GM10266 (cell line): ENCODE measurements at regions not wholly inside any gene's neighbourhood (a gene's known extent, or its start where the extent isn't known, plus 50 kb on each side); places are given as distances from the start of the nearest gene placed in this dataset.

Experiments
- DNase-seq: peaks from one replicate; pipeline ENCODE4 v3.0.0; 2012; ENCODE audit errors: extremely low spot score
- CTCF ChIP-seq: IDR thresholded peaks from 2 replicates; pipeline ENCODE4 v1.5.1; 2012; ENCODE audit warnings: mild to moderate bottlenecking, low read depth; ENCODE audit not compliant: control insufficient read depth, insufficient read depth; ENCODE audit errors: missing control alignments

GRCh38 chr10:59018977-59019376, 157.5 kb upstream of the PHYHIPL start:
- no peak for TF ChIP-seq CTCF
- DNase-seq: no peak

GRCh38 chr10:59019603-59020002, 156.8 kb upstream of the PHYHIPL start:
- no peak for DNase-seq
- no peak for TF ChIP-seq CTCF

GRCh38 chr10:59020502-59020901, 155.9 kb upstream of the PHYHIPL start:
- TF ChIP-seq CTCF: no peak
- DNase-seq: no peak

DNA sequence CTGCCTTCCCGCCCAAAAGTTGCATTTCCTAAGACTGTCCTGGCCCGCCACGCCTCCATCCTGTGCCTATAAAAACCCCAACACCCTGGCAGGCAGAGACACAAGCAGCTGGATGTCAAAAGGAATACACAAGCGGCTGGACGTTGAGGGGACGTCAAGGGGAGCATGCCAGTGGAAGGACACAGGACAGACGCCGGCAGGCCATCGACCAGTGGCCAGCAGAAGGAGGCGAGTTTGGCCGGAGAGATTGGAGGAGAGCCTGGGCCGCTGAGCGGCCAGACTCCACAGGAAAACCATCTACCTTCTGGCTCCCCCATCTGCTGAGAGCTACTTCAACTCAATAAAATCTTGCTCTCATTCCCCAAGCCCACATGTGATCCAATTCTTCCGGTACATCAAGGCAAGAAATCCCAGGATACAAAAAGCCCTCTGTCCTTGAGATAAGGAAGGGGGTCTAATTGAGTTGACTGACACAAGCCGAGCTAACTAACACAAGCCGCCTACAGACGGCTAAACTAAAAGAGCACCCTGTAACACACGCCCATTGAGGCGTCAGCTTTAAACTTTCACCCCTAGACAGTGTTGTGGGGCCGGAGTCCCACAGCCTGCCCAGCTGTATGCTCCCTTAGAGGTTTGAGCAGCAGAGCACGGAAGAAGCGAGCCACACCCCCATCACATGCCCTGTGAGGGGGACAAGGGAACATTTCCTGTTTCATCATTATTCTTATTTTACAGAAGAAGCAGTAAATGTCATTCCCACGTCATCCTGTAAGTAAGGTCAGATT, 150.3 kb upstream of the PHYHIPL start:
- TF ChIP-seq CTCF: no peak
- DNase-seq: no peak

GRCh38 chr10:59027975-59028655, 148.3 kb upstream of the PHYHIPL start:
- no peak for TF ChIP-seq CTCF
- no peak for DNase-seq

DNA sequence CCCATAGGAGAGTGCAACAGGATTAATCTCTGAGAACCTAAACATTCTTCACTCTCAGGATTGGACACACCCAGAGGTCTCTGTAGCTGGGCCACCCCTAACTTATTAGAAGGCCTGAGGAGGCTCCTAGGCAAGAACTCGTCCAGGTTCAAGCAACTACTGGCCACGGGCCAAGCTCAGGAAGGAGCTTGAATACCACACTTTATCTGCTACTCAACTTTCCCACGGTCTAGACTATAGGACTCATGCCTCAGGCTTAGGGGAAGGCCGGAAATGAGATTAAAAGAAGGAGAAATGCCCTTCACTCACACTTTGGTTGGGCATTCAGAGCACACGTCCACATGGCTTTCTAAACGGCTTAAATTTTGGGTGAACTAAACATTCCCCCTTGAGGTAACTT, 142.8 kb upstream of the PHYHIPL start:
- DNase-seq: no peak
- TF ChIP-seq CTCF: no peak
